Thyroid gland (tissue), 4 donors: ENCODE measurements at regions not wholly inside any gene's neighbourhood (a gene's known extent, or its start where the extent isn't known, plus 50 kb on each side); places are given as distances from the start of the nearest gene placed in this dataset.

Experiments
- CTCF ChIP-seq, 6 experiments: fragments of 200-600 bp in 3 of 6; fragments of 450-650 bp in 3 of 6; sonication (generic) in 3 of 6; IDR thresholded peaks; one replicate each; pipeline ENCODE4 v1.5.1; 2016 to 2019; ENCODE audit warnings: antibody characterized with exemption in 6 of 6, mild to moderate bottlenecking in 2 of 6, inconsistent platforms in 1 of 6, moderate library complexity in 1 of 6
- POLR2A ChIP-seq, 2 donors: fragments of 450-650 bp; IDR thresholded peaks; one replicate each; pipeline ENCODE4 v1.6.1; 2017; ENCODE audit warnings: antibody characterized with exemption in 2 of 2, mild to moderate bottlenecking in 2 of 2, moderate library complexity in 1 of 2

- TF ChIP-seq POLR2A (IDR thresholded peaks at IDR 0.05) (no peak), CTCF (IDR thresholded peaks at IDR 0.05) (no peak)
Observed at GRCh38 chr5:56712895-56713591, 102.3 kb upstream of the MAP3K1 start.
